ENCODE measurements at regions not wholly inside any gene's neighbourhood (a gene's known extent, or its start where the extent isn't known, plus 50 kb on each side); places are given as distances from the start of the nearest gene placed in this dataset.

DNA sequence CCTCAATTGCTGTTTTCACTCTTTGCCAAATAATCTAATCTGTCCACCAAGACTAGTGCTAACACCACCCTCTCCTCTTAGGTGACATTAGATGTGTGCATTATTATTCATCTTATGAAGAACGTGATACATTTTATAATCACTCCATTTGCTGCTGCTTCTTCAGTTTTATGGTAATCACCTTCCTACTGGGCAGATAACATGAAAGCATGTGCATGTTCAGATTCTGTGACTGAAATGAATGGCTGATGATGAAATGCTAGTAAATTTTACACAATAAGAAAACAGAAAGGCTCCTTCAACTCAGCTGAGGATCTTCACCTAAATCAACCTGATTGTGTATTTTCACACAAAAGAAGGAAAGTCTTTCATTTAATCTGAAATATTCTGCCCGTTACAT, 577.6 kb downstream of the CSNK1G3 start:
- no peak for DNase-seq

DNA sequence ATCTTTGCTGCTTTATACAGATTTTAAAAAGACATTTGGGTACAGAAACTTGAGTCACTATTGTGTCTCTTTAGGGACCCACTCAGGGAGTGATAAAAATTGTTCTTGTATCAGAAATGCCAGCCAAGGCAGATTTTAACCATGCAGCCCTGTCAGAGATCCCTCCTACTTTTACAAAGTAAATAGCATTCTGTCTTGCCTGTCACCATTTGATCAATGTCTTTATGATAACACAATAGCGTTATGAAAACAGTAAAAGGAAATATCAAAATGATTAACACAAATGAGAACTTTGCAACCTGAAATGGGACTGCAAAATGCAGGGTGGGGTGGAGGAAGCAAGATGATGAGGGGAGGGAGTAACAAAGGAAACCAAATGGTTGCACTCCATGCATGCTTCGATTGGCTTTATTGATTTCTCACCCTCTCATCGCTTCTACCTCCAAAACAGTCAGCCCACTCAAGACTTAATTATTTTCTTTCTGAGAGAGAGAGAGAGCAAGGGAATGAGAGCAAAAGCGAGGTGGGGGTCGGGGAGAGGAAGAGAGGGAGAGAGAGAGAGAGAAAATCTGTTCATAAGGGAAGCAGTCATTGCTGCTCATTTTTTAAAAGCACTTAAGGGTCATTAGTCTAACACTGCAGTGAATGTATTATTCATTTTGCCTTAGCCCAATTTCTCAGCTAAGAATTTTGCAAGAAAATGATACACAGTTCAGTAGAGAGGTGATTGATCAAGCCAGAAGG, 576.5 kb downstream of the CSNK1G3 start:
- DNase-seq = no peak

DNA sequence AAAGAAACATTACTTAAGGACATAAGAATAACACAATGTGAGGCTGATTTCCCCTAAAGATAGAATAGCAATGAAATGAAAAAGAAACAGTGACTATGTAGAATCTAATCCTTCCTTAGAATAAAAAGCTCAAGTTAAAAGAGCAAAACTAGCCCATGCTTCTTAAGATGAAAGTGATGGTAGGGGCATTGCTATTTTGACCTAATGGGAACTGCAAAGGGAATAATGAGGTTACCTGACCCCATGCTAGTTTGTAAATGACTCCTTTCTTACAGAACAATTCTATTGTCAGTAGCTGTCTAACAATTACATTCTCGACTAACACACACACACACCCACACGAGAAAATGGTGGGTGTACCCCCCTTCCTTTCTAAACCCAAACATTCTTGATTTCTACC, 575.8 kb downstream of the CSNK1G3 start:
- no peak for DNase-seq

GRCh38 chr5:124080256-124080655, 568.3 kb downstream of the CSNK1G3 start:
- peak; percentile 90 for DNase-seq

DNA sequence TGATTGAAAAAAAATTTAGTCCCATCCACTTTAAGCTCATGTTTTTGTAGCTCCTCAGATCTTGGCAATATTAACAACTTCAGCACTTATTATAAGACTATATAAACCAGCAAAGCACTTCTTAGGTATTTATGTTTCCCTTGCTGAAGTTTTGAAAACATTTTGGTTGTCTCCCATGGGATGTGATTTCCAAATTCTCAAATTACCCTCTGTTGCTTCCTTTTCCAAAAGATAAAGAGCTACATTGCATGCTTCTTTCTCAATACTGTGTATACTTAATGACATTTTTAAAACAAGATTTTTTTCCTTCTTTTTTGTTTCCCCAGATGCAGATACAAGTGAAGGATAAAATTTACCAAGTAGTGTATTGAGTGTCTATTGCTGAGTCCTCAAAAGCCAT, 567.1 kb downstream of the CSNK1G3 start:
- DNase-seq = no peak

GRCh38 chr5:124074500-124074899, 562.5 kb downstream of the CSNK1G3 start:
- DNase-seq = no peak

- DNase-seq = no peak
Observed at GRCh38 chr5:124072570-124072969, 560.6 kb downstream of the CSNK1G3 start.

GRCh38 chr5:124071039-124071438, 559.1 kb downstream of the CSNK1G3 start:
- DNase-seq = no peak

GRCh38 chr5:124065508-124065907, 553.5 kb downstream of the CSNK1G3 start:
- peak; percentile 23 for DNase-seq

GRCh38 chr5:124064956-124065355, 553.0 kb downstream of the CSNK1G3 start:
- peak; percentile 13 for DNase-seq

- no peak for DNase-seq
Observed at GRCh38 chr5:124061663-124062062, 549.7 kb downstream of the CSNK1G3 start.

GRCh38 chr5:124061068-124061430, 549.1 kb downstream of the CSNK1G3 start:
- no peak for DNase-seq

DNA sequence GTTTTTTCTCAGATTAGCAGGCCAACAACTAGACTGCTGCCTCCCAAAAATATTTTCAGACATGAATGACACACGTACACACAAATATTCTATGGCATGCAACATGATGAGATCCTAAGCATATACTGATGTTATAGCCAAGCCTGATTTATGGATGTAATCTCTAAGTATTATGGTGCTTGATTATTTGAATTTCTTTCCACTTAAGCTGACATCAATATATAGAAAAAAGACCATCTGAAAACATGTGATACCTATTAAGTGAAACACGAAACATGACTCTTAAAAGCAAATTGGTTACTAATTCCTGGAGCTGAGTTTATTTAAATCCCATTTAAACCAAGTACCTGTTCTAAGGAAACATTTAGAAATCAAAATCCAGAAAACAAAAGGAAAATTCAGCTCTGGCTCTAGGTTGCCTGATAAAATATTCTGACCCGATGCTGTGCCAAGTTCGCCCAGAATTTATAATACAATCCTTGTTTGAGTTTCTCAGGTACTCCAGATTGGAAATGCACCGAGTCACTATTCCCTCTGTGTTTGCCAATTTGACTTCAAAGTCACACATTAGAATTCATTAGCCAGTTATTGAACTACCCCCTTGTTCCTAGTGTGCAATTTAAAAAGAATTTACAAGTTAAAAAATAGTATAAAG, 548.6 kb downstream of the CSNK1G3 start:
- no peak for DNase-seq

GRCh38 chr5:124060011-124060410, 548.0 kb downstream of the CSNK1G3 start:
- DNase-seq = no peak

- peak; percentile 9 for DNase-seq
Observed at GRCh38 chr5:124059200-124059599, 547.2 kb downstream of the CSNK1G3 start.

DNA sequence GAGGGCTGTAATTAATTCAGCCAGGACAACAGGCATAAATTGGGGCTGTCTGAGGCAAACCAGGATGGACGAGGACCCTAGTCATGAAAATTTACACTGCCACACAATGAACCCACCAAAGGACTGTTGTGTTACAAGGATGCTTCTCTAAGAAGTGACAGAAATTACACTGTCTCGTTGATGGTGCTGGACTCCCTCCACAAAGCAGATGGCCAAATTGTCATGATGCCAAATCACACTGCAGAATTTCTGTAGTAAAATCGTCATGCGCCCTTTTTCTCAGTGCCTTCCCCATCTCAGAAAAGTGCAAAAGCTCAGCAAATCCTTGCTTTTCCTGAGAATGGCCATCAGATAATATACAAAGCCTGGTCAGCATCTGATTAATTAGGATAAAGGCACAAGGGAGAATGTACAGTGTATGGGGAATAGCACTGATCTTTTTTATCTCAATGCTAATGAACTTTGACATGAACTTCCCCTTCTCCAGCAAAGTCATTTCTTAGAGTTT, 545.8 kb downstream of the CSNK1G3 start:
- DNase-seq = no peak

- peak; percentile 43 for DNase-seq
Observed at GRCh38 chr5:124056991-124057723, 545.2 kb downstream of the CSNK1G3 start.

- no peak for DNase-seq
Observed at GRCh38 chr5:124056326-124056990, 544.5 kb downstream of the CSNK1G3 start.

GRCh38 chr5:124055751-124056150, 543.8 kb downstream of the CSNK1G3 start:
- DNase-seq = no peak

- no peak for DNase-seq
Observed at GRCh38 chr5:124054564-124054963, 542.6 kb downstream of the CSNK1G3 start.

- no peak for DNase-seq
Observed at GRCh38 chr5:124053340-124053739, 541.4 kb downstream of the CSNK1G3 start.

- no peak for DNase-seq
Observed at GRCh38 chr5:124052201-124052600, 540.2 kb downstream of the CSNK1G3 start.

DNA sequence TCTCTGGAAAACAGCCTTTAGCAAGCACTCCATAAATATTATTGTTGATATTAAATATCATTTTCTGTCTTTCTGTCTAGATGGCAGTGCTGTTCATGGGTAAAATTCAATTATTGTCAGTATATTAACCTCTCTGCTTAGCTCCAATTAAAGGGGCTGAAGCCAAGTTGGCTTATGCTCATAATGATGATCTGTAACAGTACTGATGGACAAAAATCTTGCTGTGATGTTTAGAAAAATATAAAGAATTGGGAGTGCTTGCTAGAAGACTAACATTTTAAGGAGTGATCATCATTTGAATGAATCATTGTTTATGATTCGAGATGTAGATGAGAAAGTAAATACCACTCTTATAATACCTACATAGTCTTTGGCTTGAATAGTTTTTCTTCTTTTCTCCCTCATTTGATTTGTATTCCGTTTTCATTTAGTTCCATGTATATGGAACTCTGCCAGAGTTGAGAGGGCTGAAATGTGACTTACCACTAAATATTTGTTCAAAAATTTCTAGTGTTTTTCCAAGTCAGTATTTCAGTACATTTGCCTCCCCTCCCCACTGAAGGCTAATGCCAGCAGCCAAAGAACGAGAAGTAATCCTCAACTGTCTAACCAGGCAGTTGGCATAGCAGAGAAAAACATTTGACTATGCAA, 538.3 kb downstream of the CSNK1G3 start:
- DNase-seq = no peak
